ENCODE measurements at regions not wholly inside any gene's neighbourhood (a gene's known extent, or its start where the extent isn't known, plus 50 kb on each side); places are given as distances from the start of the nearest gene placed in this dataset.

- DNase-seq, result no peak
These were observed 74.3 kb upstream of the RAB4A start for GRCh38 chr1:229196404-229197264.

- DNase-seq, result no peak
These were observed 73.7 kb upstream of the RAB4A start for GRCh38 chr1:229197265-229197585.

GRCh38 chr1:229199261-229200243, 71.4 kb upstream of the RAB4A start:
- DNase-seq, result no peak

GRCh38 chr1:229203030-229203751, 67.7 kb upstream of the RAB4A start:
- DNase-seq, result no peak

- no peak for DNase-seq
These were observed 66.8 kb upstream of the RAB4A start for GRCh38 chr1:229203991-229204632.

- DNase-seq, result no peak
These were observed 65.8 kb upstream of the RAB4A start for GRCh38 chr1:229204921-229205777.

GRCh38 chr1:229205854-229206253, 65.1 kb upstream of the RAB4A start:
- no peak for DNase-seq

- no peak for DNase-seq
These were observed 63.0 kb upstream of the RAB4A start for GRCh38 chr1:229207916-229208315.

- DNase-seq, result no peak
These were observed 62.4 kb upstream of the RAB4A start for GRCh38 chr1:229208481-229208880.

- DNase-seq, result no peak
These were observed 61.5 kb upstream of the RAB4A start for GRCh38 chr1:229209386-229209785.

GRCh38 chr1:229209816-229210215, 61.1 kb upstream of the RAB4A start:
- no peak for DNase-seq

- DNase-seq, result no peak
These were observed 60.1 kb upstream of the RAB4A start for GRCh38 chr1:229210844-229211243.

- DNase-seq, result no peak
These were observed 57.1 kb upstream of the RAB4A start for GRCh38 chr1:229213797-229214196.

- DNase-seq, result no peak
These were observed 53.2 kb upstream of the RAB4A start for GRCh38 chr1:229217716-229218115.

GRCh38 chr1:229218612-229219025, 52.3 kb upstream of the RAB4A start:
- DNase-seq, result no peak

GRCh38 chr1:229220163-229220846, 50.6 kb upstream of the RAB4A start:
- DNase-seq, result no peak

GRCh38 chr1:229221106-229222019, 49.5 kb upstream of the RAB4A start:
- DNase-seq, result no peak
